GM21529 (cell line): ENCODE measurements at regions not wholly inside any gene's neighbourhood (a gene's known extent, or its start where the extent isn't known, plus 50 kb on each side); places are given as distances from the start of the nearest gene placed in this dataset.
"Not testable (repeated sequence)": the region's sequence is repeated elsewhere in the genome, so short reads cannot be mapped to it uniquely, and the experiment has no call there.

ENCODE experiments used
- ATAC-seq: cut with Tn5 transposase; IDR thresholded peaks from one replicate; pipeline ENCODE4 v1.9.1; 2021; ENCODE audit not compliant: unreplicated experiment

GRCh38 chr5:174610968-174611367 is 113.4 kb upstream of the MSX2 start:
- ATAC-seq: no peak

- no peak for ATAC-seq
Observed at GRCh38 chr5:174612686-174613085, 111.7 kb upstream of the MSX2 start.

- ATAC-seq: no peak
Observed at GRCh38 chr5:174614500-174615135, 109.8 kb upstream of the MSX2 start.

GRCh38 chr5:174616036-174616435 is 108.3 kb upstream of the MSX2 start:
- no peak for ATAC-seq

- no peak for ATAC-seq
Observed at GRCh38 chr5:174617285-174617684, 107.1 kb upstream of the MSX2 start.

GRCh38 chr5:174617910-174618309 is 106.5 kb upstream of the MSX2 start:
- no peak for ATAC-seq

- ATAC-seq: no peak
Observed at GRCh38 chr5:174618589-174618988, 105.8 kb upstream of the MSX2 start.

- ATAC-seq: no peak
Observed at GRCh38 chr5:174622067-174622466, 102.3 kb upstream of the MSX2 start.

GRCh38 chr5:174623018-174623417 is 101.4 kb upstream of the MSX2 start:
- no peak for ATAC-seq

GRCh38 chr5:174623433-174624019 is 100.9 kb upstream of the MSX2 start:
- ATAC-seq: no peak

GRCh38 chr5:174624733-174625522 is 99.5 kb upstream of the MSX2 start:
- no peak for ATAC-seq

GRCh38 chr5:174625591-174626350 is 98.6 kb upstream of the MSX2 start:
- ATAC-seq: no peak

GRCh38 chr5:174626369-174626920 is 97.9 kb upstream of the MSX2 start:
- no peak for ATAC-seq

- no peak for ATAC-seq
Observed at GRCh38 chr5:174636094-174636493, 88.3 kb upstream of the MSX2 start.

GRCh38 chr5:174642816-174643405 is 81.5 kb upstream of the MSX2 start:
- ATAC-seq: no peak

- ATAC-seq: no peak
Observed at GRCh38 chr5:174644436-174644835, 79.9 kb upstream of the MSX2 start.

- no peak for ATAC-seq
Observed at GRCh38 chr5:174644923-174645322, 79.5 kb upstream of the MSX2 start.

GRCh38 chr5:174645677-174646076 is 78.7 kb upstream of the MSX2 start:
- ATAC-seq: no peak

- not testable (repeated sequence) for ATAC-seq
Observed at GRCh38 chr5:174648618-174649017, 75.8 kb upstream of the MSX2 start.

- no peak for ATAC-seq
Observed at GRCh38 chr5:174649391-174649790, 75.0 kb upstream of the MSX2 start.

- no peak for ATAC-seq
Observed at GRCh38 chr5:174654442-174654841, 69.9 kb upstream of the MSX2 start.
